GM12873 (cell line): ENCODE measurements at regions not wholly inside any gene's neighbourhood (a gene's known extent, or its start where the extent isn't known, plus 50 kb on each side); places are given as distances from the start of the nearest gene placed in this dataset.

Experiments used
- TF ChIP-seq, protein P1 (sequence below): IDR thresholded peaks from 2 replicates; pipeline ENCODE4 v1.5.1; 2012; ENCODE audit warnings: low read depth, mild to moderate bottlenecking, moderate library complexity, low read length, control low read depth; ENCODE audit not compliant: insufficient read depth; ENCODE audit errors: missing control alignments

DNA sequence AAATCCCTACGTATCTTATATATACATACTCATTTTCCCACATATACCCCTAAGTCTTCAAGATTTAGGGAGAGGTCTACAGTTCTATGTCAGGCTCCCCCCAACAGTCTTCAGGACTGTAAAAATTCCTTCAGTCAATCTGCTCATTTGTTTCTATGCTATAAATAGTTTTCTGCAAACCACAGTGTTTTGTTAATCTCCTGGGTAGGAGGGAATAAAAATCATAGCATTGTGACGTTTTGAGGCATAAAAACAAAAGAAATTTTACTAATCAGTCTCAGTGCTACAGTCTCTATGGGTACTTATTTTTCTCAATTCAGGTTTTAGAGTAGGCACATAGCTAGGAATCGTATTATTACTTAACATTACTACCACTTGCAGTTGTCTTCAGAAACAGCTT, 552.8 kb upstream of the LRRC4C start:
- TF ChIP-seq, protein P1, sequence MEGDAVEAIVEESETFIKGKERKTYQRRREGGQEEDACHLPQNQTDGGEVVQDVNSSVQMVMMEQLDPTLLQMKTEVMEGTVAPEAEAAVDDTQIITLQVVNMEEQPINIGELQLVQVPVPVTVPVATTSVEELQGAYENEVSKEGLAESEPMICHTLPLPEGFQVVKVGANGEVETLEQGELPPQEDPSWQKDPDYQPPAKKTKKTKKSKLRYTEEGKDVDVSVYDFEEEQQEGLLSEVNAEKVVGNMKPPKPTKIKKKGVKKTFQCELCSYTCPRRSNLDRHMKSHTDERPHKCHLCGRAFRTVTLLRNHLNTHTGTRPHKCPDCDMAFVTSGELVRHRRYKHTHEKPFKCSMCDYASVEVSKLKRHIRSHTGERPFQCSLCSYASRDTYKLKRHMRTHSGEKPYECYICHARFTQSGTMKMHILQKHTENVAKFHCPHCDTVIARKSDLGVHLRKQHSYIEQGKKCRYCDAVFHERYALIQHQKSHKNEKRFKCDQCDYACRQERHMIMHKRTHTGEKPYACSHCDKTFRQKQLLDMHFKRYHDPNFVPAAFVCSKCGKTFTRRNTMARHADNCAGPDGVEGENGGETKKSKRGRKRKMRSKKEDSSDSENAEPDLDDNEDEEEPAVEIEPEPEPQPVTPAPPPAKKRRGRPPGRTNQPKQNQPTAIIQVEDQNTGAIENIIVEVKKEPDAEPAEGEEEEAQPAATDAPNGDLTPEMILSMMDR, result no peak

DNA sequence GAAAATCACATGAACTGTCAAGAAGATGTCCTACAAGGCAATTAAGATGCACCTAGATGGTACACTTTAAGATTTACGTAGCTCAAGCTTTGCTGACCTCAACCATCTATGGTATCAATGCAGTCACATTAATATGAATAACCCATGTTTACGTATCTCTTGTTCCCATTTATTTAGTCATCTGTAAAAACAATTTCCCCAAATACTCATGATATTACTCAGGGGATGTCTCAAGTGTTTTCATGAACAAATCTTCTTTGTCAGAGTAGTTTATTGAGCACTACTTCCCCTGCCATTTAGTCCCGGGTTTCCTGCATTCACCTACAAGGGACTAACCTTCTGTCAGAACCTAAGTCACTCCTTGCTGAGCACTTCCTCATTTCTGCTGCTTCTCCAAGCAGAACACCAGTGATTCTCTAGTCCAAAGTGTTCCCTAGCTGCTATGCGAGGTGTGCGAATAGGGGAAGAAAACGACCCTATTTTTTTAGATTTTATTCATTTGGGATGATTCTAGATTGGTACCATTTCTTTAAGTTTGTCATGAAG, 554.3 kb upstream of the LRRC4C start:
- TF ChIP-seq, protein P1, result no peak

DNA sequence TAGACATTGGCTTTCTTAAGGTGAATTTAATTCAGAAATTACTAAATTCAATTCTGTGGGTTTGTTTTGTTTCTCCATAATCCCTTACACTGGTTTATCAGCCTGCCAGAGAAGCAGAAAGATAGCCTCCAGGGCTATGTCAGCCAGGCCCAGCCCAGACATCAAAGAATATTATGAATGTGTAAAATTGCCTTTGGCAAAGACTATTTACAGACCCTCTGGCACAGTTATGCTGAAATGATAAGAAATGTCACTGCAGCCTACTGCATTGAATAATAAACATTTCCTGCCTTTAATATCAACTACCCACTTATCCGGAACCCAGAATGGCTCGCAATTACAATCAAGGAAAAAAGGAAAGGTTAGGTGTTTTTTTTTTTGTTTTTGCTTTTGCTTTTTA, 562.5 kb upstream of the LRRC4C start:
- TF ChIP-seq, protein P1, result no peak

- TF ChIP-seq, protein P1, result no peak
These were observed 563.8 kb upstream of the LRRC4C start for GRCh38 chr11:42023267-42023666.

GRCh38 chr11:42025121-42025803, 565.8 kb upstream of the LRRC4C start:
- TF ChIP-seq, protein P1, result no peak

DNA sequence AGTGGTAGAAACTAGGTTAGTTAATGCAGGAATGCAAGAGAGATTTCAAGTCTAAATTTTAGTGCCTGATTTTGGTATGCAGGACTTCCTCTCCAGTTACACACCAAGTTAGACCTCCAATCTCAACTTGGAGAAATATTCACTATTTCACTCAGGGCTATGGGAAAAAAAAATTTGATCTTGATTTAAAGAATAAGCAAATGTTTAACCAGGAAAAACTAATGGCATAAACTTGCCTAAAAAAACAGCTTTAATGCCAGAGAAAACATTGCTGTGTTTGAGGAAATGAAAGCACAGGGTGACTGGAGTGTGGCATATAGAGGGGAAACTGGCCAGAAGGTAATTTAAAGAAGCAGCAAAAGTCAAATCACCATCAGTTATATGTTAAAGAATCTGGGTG, 575.4 kb upstream of the LRRC4C start:
- TF ChIP-seq, protein P1, result no peak

GRCh38 chr11:42036201-42036600, 576.7 kb upstream of the LRRC4C start:
- TF ChIP-seq, protein P1, result no peak

- TF ChIP-seq, protein P1, result no peak
These were observed 583.9 kb upstream of the LRRC4C start for GRCh38 chr11:42043312-42043711.
